ENCODE measurements at regions not wholly inside any gene's neighbourhood (a gene's known extent, or its start where the extent isn't known, plus 50 kb on each side); places are given as distances from the start of the nearest gene placed in this dataset.

DNA sequence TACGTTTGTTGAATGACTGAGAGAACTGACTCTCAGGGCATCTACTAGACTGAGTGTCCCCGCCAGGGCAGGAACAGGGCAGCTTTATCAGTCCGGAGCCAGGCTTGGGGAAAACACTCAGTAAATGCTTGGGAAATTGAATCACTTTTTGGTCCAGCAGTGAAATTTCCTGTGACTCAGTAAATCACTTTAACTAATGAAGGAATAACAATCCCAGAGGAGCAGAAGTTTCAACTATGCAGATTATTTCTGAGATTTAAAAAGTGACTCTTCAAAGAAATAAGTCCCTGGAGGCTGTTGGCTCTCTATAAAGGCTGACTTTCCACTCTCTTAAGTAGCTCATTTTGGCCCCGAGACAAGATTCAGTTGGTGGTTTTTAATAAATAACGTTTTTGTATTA lies 101.8 kb downstream of the FOXL1 start:
- Mint-ChIP-seq H3K4me3 (no peak overlapping the region), H3K36me3 (no peaks in the 10 kb centered on the region), H3K9me3 (no peaks in the 10 kb centered on the region), H3K27ac (peak overlapping the region; percentile 26), H3K27me3 (ENCODE audit: low read depth) (peaks cover 16% of the 10 kb centered on the region), H3K4me1 (peaks cover 20% of the 10 kb centered on the region)
- TF ChIP-seq CTCF (IDR thresholded peaks at IDR 0.05; ENCODE audit: unreplicated experiment), result no peak
- DNase-seq (ENCODE audit: low spot score in 2 of 2, unreplicated experiment in 2 of 2), result no peak

- no peak for TF ChIP-seq CTCF (IDR thresholded peaks at IDR 0.05; ENCODE audit: unreplicated experiment)
- peak overlapping the region; percentile 61 for H3K27ac Mint-ChIP-seq
- H3K36me3 Mint-ChIP-seq, result no peaks in the 10 kb centered on the region
- peaks cover 20% of the 10 kb centered on the region for H3K4me1 Mint-ChIP-seq
- H3K27me3 Mint-ChIP-seq (ENCODE audit: low read depth), result peaks cover 16% of the 10 kb centered on the region
- H3K9me3 Mint-ChIP-seq, result no peaks in the 10 kb centered on the region
- DNase-seq (ENCODE audit: low spot score in 2 of 2, unreplicated experiment in 2 of 2), result no peak
- no peak overlapping the region for H3K4me3 Mint-ChIP-seq
Observed at GRCh38 chr16:86680661-86681030, 102.3 kb downstream of the FOXL1 start.

DNA sequence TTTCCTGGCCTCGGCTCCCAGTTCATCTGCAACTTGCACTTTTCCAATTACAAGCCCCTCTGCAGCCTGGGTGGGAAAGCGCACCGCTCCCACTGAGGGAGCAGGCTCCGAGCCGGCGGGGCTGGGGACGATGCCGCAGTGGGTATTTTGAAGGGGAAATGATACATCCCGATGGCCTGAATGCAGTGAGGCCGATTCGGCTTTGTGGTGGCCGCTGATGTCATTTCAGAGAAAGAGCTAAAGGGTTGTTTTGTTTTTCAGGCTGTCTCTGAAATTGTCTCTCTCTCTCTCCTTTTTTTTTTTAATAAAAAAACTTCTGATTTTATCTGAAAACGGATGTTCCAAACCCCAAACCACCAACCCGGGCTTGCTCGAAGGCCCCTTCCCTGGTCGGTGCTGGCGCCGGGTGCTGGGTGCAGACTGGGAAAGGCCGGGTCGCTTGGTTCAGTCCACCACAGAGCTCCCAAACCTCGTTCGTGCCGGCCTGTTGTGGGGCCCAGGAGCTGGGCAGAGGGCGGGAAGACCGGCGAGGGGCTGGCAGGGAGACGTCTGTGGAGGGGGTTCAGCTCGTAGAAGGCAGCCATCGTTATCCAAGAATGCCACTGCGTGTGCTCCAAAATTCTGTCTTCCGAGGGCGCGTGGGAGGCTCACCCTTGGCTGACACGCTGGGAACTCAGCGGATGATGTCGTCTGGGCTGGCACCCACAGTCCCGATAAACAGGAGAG lies 102.8 kb downstream of the FOXL1 start:
- H3K4me3 Mint-ChIP-seq, result no peak overlapping the region
- H3K4me1 Mint-ChIP-seq, result peaks cover 17% of the 10 kb centered on the region
- H3K9me3 Mint-ChIP-seq, result no peaks in the 10 kb centered on the region
- no peak for TF ChIP-seq CTCF (IDR thresholded peaks at IDR 0.05; ENCODE audit: unreplicated experiment)
- H3K27ac Mint-ChIP-seq, result no peak overlapping the region
- H3K27me3 Mint-ChIP-seq (ENCODE audit: low read depth), result peaks cover 13% of the 10 kb centered on the region
- no peaks in the 10 kb centered on the region for H3K36me3 Mint-ChIP-seq
- DNase-seq (ENCODE audit: low spot score in 2 of 2, unreplicated experiment in 2 of 2), result no peak

DNA sequence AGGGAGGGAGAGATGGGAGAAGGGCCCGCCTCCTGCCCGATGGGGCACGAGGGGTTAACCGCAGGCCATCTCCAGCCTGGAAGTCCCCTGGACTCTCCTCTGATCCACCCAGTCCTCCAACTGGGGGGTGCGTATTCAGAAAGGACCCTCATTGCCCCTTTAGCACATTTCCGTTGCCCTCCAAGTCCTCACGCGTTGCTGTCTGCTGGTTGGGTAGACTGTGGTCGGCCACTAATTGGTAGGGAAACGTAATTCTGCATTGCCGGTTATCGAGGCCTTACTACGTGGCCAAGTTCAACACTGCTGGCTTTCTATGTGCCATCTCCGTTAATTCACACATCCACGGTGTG lies 103.4 kb downstream of the FOXL1 start:
- no peaks in the 10 kb centered on the region for H3K9me3 Mint-ChIP-seq
- no peak overlapping the region for H3K27ac Mint-ChIP-seq
- peaks cover 17% of the 10 kb centered on the region for H3K4me1 Mint-ChIP-seq
- H3K4me3 Mint-ChIP-seq, result no peak overlapping the region
- peaks cover 12% of the 10 kb centered on the region for H3K27me3 Mint-ChIP-seq (ENCODE audit: low read depth)
- no peak for DNase-seq (ENCODE audit: low spot score in 2 of 2, unreplicated experiment in 2 of 2)
- TF ChIP-seq CTCF (IDR thresholded peaks at IDR 0.05; ENCODE audit: unreplicated experiment), result no peak
- H3K36me3 Mint-ChIP-seq, result no peaks in the 10 kb centered on the region

GRCh38 chr16:86682219-86682904 lies 104.0 kb downstream of the FOXL1 start:
- H3K4me3 Mint-ChIP-seq, result no peak overlapping the region
- no peak for TF ChIP-seq CTCF (IDR thresholded peaks at IDR 0.05; ENCODE audit: unreplicated experiment)
- H3K9me3 Mint-ChIP-seq, result no peaks in the 10 kb centered on the region
- no peak for DNase-seq (ENCODE audit: low spot score in 2 of 2, unreplicated experiment in 2 of 2)
- H3K27me3 Mint-ChIP-seq (ENCODE audit: low read depth), result peaks cover 15% of the 10 kb centered on the region
- no peaks in the 10 kb centered on the region for H3K36me3 Mint-ChIP-seq
- H3K4me1 Mint-ChIP-seq, result peaks cover 17% of the 10 kb centered on the region
- no peak overlapping the region for H3K27ac Mint-ChIP-seq
